HepG2 (cell line): ENCODE measurements at regions not wholly inside any gene's neighbourhood (a gene's known extent, or its start where the extent isn't known, plus 50 kb on each side); places are given as distances from the start of the nearest gene placed in this dataset.
A peak's percentile ranks its signal among the peaks of the same experiment; 100 is the strongest.

Source experiments
- ASH2L ChIP-seq: fragments of 300-600, 200-600 bp; sonication (generic); IDR thresholded peaks from 2 replicates; pipeline ENCODE4 v1.7.0; 2017; ENCODE audit warnings: low read depth, mild to moderate bottlenecking, moderate library complexity, mixed read lengths, low read length; ENCODE audit not compliant: insufficient read length
- ELF3 ChIP-seq: IDR thresholded peaks from 2 replicates; pipeline ENCODE4 v1.6.1; 2016; ENCODE audit warnings: missing genetic modification reagents, missing compliant biosample characterization
- HNRNPH1 ChIP-seq: fragments of 200-400 bp; formaldehyde crosslinking; optimal IDR thresholded peaks from 2 replicates; pipeline ENCODE3; 2017; ENCODE audit warnings: mild to moderate bottlenecking, low read depth, low read length
- IKZF4 ChIP-seq: sonication (generic); formaldehyde crosslinking; IDR thresholded peaks from 2 replicates; pipeline ENCODE4 v1.5.1; 2020; ENCODE audit warnings: borderline replicate concordance, mild to moderate bottlenecking, low read depth, missing genetic modification reagents; ENCODE audit errors: not compliant biosample characterization
- MED13 ChIP-seq: sonication (generic); formaldehyde crosslinking; IDR thresholded peaks from 2 replicates; pipeline ENCODE4 v1.5.0; 2020; ENCODE audit warnings: missing genetic modification reagents
- MEF2D ChIP-seq: sonication (generic); formaldehyde crosslinking; IDR thresholded peaks from 2 replicates; pipeline ENCODE4 v1.5.1; 2020; ENCODE audit warnings: mild to moderate bottlenecking, missing genetic modification reagents
- MIER2 ChIP-seq: IDR thresholded peaks from 2 replicates; pipeline ENCODE4 v1.6.1; 2016; ENCODE audit warnings: missing biosample characterization, missing genetic modification reagents
- PITX1 ChIP-seq: sonication (generic); formaldehyde crosslinking; IDR thresholded peaks from 2 replicates; pipeline ENCODE4 v1.5.1; 2020; ENCODE audit warnings: mild to moderate bottlenecking, missing genetic modification reagents
- PLRG1 ChIP-seq: fragments of 450-650 bp; conservative IDR thresholded peaks from 2 replicates; pipeline ENCODE4 v1.6.1; 2016
- RARA ChIP-seq: IDR thresholded peaks from 2 replicates; pipeline ENCODE4 v1.6.1; 2016; ENCODE audit warnings: missing genetic modification reagents, missing compliant biosample characterization
- RBFOX2 ChIP-seq: fragments of 200-400 bp; formaldehyde crosslinking; IDR thresholded peaks from 2 replicates; pipeline ENCODE4 v1.6.1; 2017; ENCODE audit warnings: low read depth, mild to moderate bottlenecking, low read length
- REXO4 ChIP-seq: sonication (generic); formaldehyde crosslinking; IDR thresholded peaks from 2 replicates; pipeline ENCODE4 v1.8.0; 2022; ENCODE audit warnings: missing genetic modification reagents, mild to moderate bottlenecking, borderline replicate concordance
- SUZ12 ChIP-seq: fragments of 150-350 bp; IDR thresholded peaks from 2 replicates; pipeline ENCODE4 v1.6.1; 2014; ENCODE audit warnings: low read depth, low read length
- TEAD3 ChIP-seq: optimal IDR thresholded peaks from 2 replicates; pipeline ENCODE3; 2016; ENCODE audit warnings: borderline replicate concordance
- ZNF180 ChIP-seq: sonication (generic); formaldehyde crosslinking; IDR thresholded peaks from 2 replicates; pipeline ENCODE4 v1.4.0; 2020; ENCODE audit warnings: low read depth, missing genetic modification reagents, borderline replicate concordance
- ZNF333 ChIP-seq: sonication (generic); formaldehyde crosslinking; IDR thresholded peaks from 2 replicates; pipeline ENCODE4 v1.4.0; 2020; ENCODE audit warnings: mild to moderate bottlenecking, missing genetic modification reagents, borderline replicate concordance
- ZNF34 ChIP-seq: sonication (generic); formaldehyde crosslinking; IDR thresholded peaks from 2 replicates; pipeline ENCODE4 v1.4.0; 2020; ENCODE audit warnings: mild to moderate bottlenecking, missing genetic modification reagents, borderline replicate concordance
- ZNF552 ChIP-seq: sonication (generic); formaldehyde crosslinking; IDR thresholded peaks from 2 replicates; pipeline ENCODE4 v1.9.0; 2022; ENCODE audit warnings: missing genetic modification reagents, mild to moderate bottlenecking, borderline replicate concordance
- ZNF563 ChIP-seq: sonication (generic); formaldehyde crosslinking; IDR thresholded peaks from 2 replicates; pipeline ENCODE4 v1.8.0; 2022; ENCODE audit warnings: mild to moderate bottlenecking, moderate library complexity, missing genetic modification reagents
- ZNF761 ChIP-seq: sonication (generic); formaldehyde crosslinking; conservative IDR thresholded peaks from 2 replicates; pipeline ENCODE4 v1.4.0; 2020; ENCODE audit warnings: mild to moderate bottlenecking, missing genetic modification reagents
- ZNF780A ChIP-seq: sonication (generic); formaldehyde crosslinking; IDR thresholded peaks from 2 replicates; pipeline ENCODE4 v1.8.0; 2022; ENCODE audit warnings: mild to moderate bottlenecking, missing genetic modification reagents, moderate library complexity
- ZSCAN22 ChIP-seq: sonication (generic); formaldehyde crosslinking; IDR thresholded peaks from 2 replicates; pipeline ENCODE4 v1.4.0; 2020; ENCODE audit warnings: mild to moderate bottlenecking, missing genetic modification reagents
- TF ChIP-seq, protein P1 (sequence below): sonication (generic); formaldehyde crosslinking; IDR thresholded peaks from 2 replicates; pipeline ENCODE4 v1.8.1; 2023; ENCODE audit warnings: mild to moderate bottlenecking, moderate library complexity, missing genetic modification reagents
- TF ChIP-seq, protein P2 (sequence below): sonication (generic); formaldehyde crosslinking; IDR thresholded peaks from 2 replicates; pipeline ENCODE4 v1.5.0; 2020; ENCODE audit warnings: missing genetic modification reagents, mild to moderate bottlenecking, borderline replicate concordance
- TF ChIP-seq, protein P3 (sequence below): sonication (generic); formaldehyde crosslinking; IDR thresholded peaks from 2 replicates; pipeline ENCODE4 v1.5.0; 2020; ENCODE audit warnings: mild to moderate bottlenecking, missing genetic modification reagents, borderline replicate concordance
- TF ChIP-seq, protein P4 (sequence below): IDR thresholded peaks from 2 replicates; pipeline ENCODE4 v1.6.1; 2016; ENCODE audit warnings: missing genetic modification reagents, missing compliant biosample characterization

DNA sequence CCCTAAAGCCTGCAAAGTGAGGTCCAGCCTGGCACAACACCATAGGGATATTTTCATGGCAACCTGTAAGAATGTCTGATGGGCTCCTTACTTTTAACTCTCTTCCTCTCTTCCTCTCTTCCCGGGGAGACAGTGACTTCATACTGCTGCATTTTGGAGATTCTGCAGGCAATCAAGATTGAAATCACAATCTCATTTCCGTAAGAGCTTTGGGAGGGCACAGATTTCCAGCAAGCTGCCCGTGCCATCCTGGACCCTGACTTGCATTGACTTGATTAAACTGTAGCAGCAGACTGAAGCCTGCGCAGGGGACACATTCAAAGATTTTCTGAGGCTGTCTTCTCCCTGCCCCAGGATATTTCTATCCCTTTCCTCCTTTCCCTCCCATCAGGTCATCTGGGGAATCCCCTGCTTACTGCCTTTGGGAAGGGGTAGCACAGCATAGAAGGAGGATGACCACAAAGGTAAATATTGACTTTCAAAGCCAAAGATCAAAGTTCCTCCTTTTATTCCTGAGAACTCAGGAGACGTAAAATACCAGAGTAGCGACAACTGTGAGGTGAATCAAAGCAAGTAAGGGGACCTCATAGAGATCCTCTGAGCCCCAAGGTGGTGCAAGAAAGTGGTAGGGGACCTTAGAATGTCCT is 504.0 kb upstream of the ARID1B start (continued):
- TF ChIP-seq ZNF34 (CRISPR knock-in tag), result no peak
- no peak for TF ChIP-seq PITX1 (CRISPR knock-in tag)
- TF ChIP-seq ASH2L, result no peak
- TF ChIP-seq TEAD3 (CRISPR knock-in tag), result no peak
- TF ChIP-seq, protein P1, sequence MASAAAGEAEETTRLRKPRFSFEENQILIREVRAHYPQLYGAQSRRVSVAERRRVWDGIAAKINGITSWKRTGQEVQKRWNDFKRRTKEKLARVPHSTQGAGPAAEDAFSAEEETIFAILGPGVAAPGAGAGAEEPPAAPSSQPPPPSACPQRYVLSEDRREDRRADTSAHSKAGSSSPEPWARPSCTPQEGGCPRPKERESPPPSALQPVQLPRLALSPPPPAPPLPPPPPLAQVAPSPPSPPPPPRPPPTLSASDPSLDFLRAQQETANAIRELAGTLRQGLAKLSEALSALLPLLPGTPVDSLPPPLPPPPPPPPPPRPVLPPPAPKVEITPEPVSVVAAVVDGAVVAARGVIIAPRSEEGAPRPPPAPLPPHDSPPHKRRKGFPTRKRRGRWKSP, result no peak
- TF ChIP-seq, protein P2, sequence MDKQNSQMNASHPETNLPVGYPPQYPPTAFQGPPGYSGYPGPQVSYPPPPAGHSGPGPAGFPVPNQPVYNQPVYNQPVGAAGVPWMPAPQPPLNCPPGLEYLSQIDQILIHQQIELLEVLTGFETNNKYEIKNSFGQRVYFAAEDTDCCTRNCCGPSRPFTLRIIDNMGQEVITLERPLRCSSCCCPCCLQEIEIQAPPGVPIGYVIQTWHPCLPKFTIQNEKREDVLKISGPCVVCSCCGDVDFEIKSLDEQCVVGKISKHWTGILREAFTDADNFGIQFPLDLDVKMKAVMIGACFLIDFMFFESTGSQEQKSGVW (CRISPR knock-in tag), result no peak
- TF ChIP-seq SUZ12, result no peak
- no peak for TF ChIP-seq REXO4
- TF ChIP-seq ZNF780A (CRISPR knock-in tag), result no peak
- no peak for TF ChIP-seq IKZF4 (CRISPR knock-in tag)
- TF ChIP-seq PLRG1, result no peak
- TF ChIP-seq, protein P3, sequence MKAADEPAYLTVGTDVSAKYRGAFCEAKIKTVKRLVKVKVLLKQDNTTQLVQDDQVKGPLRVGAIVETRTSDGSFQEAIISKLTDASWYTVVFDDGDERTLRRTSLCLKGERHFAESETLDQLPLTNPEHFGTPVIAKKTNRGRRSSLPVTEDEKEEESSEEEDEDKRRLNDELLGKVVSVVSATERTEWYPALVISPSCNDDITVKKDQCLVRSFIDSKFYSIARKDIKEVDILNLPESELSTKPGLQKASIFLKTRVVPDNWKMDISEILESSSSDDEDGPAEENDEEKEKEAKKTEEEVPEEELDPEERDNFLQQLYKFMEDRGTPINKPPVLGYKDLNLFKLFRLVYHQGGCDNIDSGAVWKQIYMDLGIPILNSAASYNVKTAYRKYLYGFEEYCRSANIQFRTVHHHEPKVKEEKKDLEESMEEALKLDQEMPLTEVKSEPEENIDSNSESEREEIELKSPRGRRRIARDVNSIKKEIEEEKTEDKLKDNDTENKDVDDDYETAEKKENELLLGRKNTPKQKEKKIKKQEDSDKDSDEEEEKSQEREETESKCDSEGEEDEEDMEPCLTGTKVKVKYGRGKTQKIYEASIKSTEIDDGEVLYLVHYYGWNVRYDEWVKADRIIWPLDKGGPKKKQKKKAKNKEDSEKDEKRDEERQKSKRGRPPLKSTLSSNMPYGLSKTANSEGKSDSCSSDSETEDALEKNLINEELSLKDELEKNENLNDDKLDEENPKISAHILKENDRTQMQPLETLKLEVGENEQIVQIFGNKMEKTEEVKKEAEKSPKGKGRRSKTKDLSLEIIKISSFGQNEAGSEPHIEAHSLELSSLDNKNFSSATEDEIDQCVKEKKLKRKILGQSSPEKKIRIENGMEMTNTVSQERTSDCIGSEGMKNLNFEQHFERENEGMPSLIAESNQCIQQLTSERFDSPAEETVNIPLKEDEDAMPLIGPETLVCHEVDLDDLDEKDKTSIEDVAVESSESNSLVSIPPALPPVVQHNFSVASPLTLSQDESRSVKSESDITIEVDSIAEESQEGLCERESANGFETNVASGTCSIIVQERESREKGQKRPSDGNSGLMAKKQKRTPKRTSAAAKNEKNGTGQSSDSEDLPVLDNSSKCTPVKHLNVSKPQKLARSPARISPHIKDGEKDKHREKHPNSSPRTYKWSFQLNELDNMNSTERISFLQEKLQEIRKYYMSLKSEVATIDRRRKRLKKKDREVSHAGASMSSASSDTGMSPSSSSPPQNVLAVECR (CRISPR knock-in tag), result no peak
- TF ChIP-seq HNRNPH1, result no peak
- TF ChIP-seq MIER2 (CRISPR knock-in tag), result no peak
- no peak for TF ChIP-seq ZNF180
- TF ChIP-seq ZNF761 (CRISPR knock-in tag), result no peak
- no peak for TF ChIP-seq RBFOX2
- no peak for TF ChIP-seq ZSCAN22 (CRISPR knock-in tag)
- TF ChIP-seq RARA (CRISPR knock-in tag), result 0 out of 2 replicates have a peak, but pooled peaks have one; percentile 15
- no peak for TF ChIP-seq MEF2D (CRISPR knock-in tag)
- no peak for TF ChIP-seq ZNF563 (CRISPR knock-in tag)
- no peak for TF ChIP-seq ZNF552 (CRISPR knock-in tag)
- TF ChIP-seq ZNF333, result no peak
- TF ChIP-seq, protein P4, sequence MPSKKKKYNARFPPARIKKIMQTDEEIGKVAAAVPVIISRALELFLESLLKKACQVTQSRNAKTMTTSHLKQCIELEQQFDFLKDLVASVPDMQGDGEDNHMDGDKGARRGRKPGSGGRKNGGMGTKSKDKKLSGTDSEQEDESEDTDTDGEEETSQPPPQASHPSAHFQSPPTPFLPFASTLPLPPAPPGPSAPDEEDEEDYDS (CRISPR knock-in tag), result no peak
- no peak for TF ChIP-seq MED13 (CRISPR knock-in tag)
- TF ChIP-seq ELF3, result 0 out of 2 replicates have a peak, but pooled peaks have one; percentile 35
